Neural progenitor cell (in vitro differentiated cells): ENCODE measurements at regions not wholly inside any gene's neighbourhood (a gene's known extent, or its start where the extent isn't known, plus 50 kb on each side); places are given as distances from the start of the nearest gene placed in this dataset.

Experiments
- DNase-seq: peaks from one replicate; pipeline ENCODE4 v3.0.0-alpha.2; 2016; ENCODE audit warnings: low spot score
- H2AFZ ChIP-seq: fragments of 200-600 bp; sonication (generic); replicated peaks from 2 replicates; pipeline ENCODE4 v1.6.1; 2016; ENCODE audit warnings: antibody characterized with exemption
- H3F3A ChIP-seq: fragments of 200-600 bp; sonication (generic); 2 replicates; pipeline ENCODE4 v1.6.1; 2016; ENCODE audit warnings: antibody characterized with exemption, low read depth
- H3K27ac ChIP-seq: fragments of 200-600 bp; sonication (generic); 2 replicates; pipeline ENCODE4 v1.5.1; 2016; ENCODE audit warnings: mild to moderate bottlenecking
- H3K27me3 ChIP-seq: fragments of 200-600 bp; sonication (generic); 2 replicates; pipeline ENCODE4 v1.6.1; 2016; ENCODE audit warnings: mild to moderate bottlenecking, moderate library complexity
- H3K36me3 ChIP-seq: fragments of 200-600 bp; sonication (generic); 2 replicates; pipeline ENCODE4 v1.5.1; 2016
- H3K4me1 ChIP-seq: fragments of 200-600 bp; sonication (generic); 2 replicates; pipeline ENCODE4 v1.6.1; 2016; ENCODE audit warnings: mixed run types
- H3K4me2 ChIP-seq: fragments of 200-600 bp; sonication (generic); 2 replicates; pipeline ENCODE4 v1.6.1; 2016
- H3K4me3 ChIP-seq: fragments of 200-600 bp; sonication (generic); 2 replicates; pipeline ENCODE4 v1.5.1; 2016
- H3K79me2 ChIP-seq: fragments of 200-600 bp; sonication (generic); 2 replicates; pipeline ENCODE4 v1.6.1; 2016; ENCODE audit warnings: low read depth
- H3K9ac ChIP-seq: fragments of 200-600 bp; sonication (generic); 2 replicates; pipeline ENCODE4 v1.6.1; 2016
- H3K9me3 ChIP-seq: fragments of 200-600 bp; sonication (generic); 2 replicates; pipeline ENCODE4 v1.5.1; 2016; ENCODE audit warnings: low read depth
- H4K20me1 ChIP-seq: fragments of 200-600 bp; sonication (generic); 2 replicates; pipeline ENCODE4 v1.6.1; 2016; ENCODE audit warnings: low read depth
- H3K27ac Mint-ChIP-seq: 3 replicates; pipeline ENCODE4 v1.8.0; 2021; ENCODE audit warnings: mixed read lengths
- H3K27me3 Mint-ChIP-seq: 2 replicates; pipeline ENCODE4 v1.8.0; 2022; ENCODE audit warnings: low read depth, mild to moderate bottlenecking, inconsistent platforms, moderate library complexity, mixed read lengths; ENCODE audit not compliant: insufficient read depth
- H3K36me3 Mint-ChIP-seq: 3 replicates; pipeline ENCODE4 v1.8.0; 2021; ENCODE audit warnings: mixed read lengths
- H3K4me1 Mint-ChIP-seq: 3 replicates; pipeline ENCODE4 v1.8.0; 2021; ENCODE audit warnings: mixed read lengths
- H3K4me3 Mint-ChIP-seq: 3 replicates; pipeline ENCODE4 v1.8.0; 2021; ENCODE audit warnings: mild to moderate bottlenecking, moderate library complexity, mixed read lengths
- H3K9me3 Mint-ChIP-seq: 3 replicates; pipeline ENCODE4 v1.8.0; 2020; ENCODE audit warnings: mixed read lengths
- EZH2 ChIP-seq: fragments of 200-600 bp; sonication (generic); IDR thresholded peaks from 2 replicates; pipeline ENCODE4 v1.6.1; 2017; ENCODE audit warnings: antibody characterized with exemption, mild to moderate bottlenecking, moderate library complexity
- EZH2phosphoT487 ChIP-seq: fragments of 200-600 bp; sonication (generic); IDR thresholded peaks from 2 replicates; pipeline ENCODE4 v1.6.1; 2017; ENCODE audit warnings: antibody characterized with exemption
- TF ChIP-seq, protein P1 (sequence below): fragments of 200-600 bp; sonication (generic); IDR thresholded peaks from 2 replicates; pipeline ENCODE4 v1.5.1; 2017; ENCODE audit warnings: antibody characterized with exemption, mild to moderate bottlenecking

DNA sequence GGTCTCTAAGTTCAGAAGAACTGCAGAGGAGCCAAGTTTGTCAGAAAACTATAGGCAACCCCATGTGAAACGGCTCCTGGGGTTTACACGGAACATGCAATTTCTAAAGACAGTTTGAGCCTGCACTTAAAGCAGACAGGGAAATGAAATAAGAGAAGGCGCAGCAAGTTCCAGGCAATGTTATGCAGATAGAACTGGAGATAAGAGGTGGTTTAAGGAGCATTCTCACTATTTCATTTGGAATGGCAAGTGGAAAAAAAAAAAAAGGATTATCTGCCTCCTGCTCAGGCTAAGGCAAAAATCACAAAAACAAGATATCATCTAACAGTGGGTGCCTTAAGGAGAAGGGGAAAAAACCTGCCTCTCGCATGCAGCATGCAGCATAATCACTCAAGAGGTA lies 2252.4 kb downstream of the MAT2B start:
- H3K9me3 Mint-ChIP-seq: no peaks in the 10 kb centered on the region
- TF ChIP-seq EZH2: no peak
- TF ChIP-seq, protein P1, sequence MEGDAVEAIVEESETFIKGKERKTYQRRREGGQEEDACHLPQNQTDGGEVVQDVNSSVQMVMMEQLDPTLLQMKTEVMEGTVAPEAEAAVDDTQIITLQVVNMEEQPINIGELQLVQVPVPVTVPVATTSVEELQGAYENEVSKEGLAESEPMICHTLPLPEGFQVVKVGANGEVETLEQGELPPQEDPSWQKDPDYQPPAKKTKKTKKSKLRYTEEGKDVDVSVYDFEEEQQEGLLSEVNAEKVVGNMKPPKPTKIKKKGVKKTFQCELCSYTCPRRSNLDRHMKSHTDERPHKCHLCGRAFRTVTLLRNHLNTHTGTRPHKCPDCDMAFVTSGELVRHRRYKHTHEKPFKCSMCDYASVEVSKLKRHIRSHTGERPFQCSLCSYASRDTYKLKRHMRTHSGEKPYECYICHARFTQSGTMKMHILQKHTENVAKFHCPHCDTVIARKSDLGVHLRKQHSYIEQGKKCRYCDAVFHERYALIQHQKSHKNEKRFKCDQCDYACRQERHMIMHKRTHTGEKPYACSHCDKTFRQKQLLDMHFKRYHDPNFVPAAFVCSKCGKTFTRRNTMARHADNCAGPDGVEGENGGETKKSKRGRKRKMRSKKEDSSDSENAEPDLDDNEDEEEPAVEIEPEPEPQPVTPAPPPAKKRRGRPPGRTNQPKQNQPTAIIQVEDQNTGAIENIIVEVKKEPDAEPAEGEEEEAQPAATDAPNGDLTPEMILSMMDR: no peak
- no peak for TF ChIP-seq EZH2phosphoT487
- peaks cover 11% of the 10 kb centered on the region for H3K4me1 Mint-ChIP-seq

DNA sequence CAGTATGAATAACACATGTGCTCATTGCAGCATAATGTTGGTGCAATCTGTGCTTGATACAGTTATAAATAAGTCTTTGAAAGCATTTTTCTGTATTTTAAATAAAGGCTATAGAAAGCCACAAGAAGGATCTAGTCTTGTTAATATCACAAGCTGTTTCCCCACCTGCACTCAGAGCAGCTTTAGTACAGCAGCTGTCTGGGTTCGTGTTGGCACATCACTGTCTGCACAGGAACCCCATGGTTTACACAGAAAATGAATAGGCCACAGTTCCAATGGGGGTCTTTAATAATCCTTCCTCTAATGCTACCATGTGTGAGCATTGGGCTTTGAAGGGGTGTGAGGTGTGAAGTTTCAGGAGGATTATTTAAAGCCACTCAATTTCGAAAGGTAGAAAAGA lies 2269.7 kb downstream of the MAT2B start:
- no peak overlapping the region for H3K4me2 ChIP-seq
- TF ChIP-seq EZH2 (no peak), EZH2phosphoT487 (no peak)
- TF ChIP-seq, protein P1: no peak
- Mint-ChIP-seq H3K27me3 (no peaks in the 10 kb centered on the region), H3K9me3 (peaks cover 4% of the 10 kb centered on the region), H3K4me1 (peaks cover 32% of the 10 kb centered on the region), H3K4me3 (no peak overlapping the region), H3K27ac (peak overlapping the region; percentile 50), H3K36me3 (peaks cover 2% of the 10 kb centered on the region)
- no peak overlapping the region for H2AFZ ChIP-seq
- no peaks in the 10 kb centered on the region for H3K4me1 ChIP-seq
- no peak overlapping the region for H3K4me3 ChIP-seq
- no peak overlapping the region for H3K27ac ChIP-seq
- H3F3A ChIP-seq: no peaks in the 10 kb centered on the region
- no peaks in the 10 kb centered on the region for H3K27me3 ChIP-seq
- H3K79me2 ChIP-seq: no peaks in the 10 kb centered on the region
- no peaks in the 10 kb centered on the region for H3K36me3 ChIP-seq
- H4K20me1 ChIP-seq: no peaks in the 10 kb centered on the region
- peak; percentile 11 for DNase-seq
- H3K9me3 ChIP-seq: no peaks in the 10 kb centered on the region
- no peak overlapping the region for H3K9ac ChIP-seq

More for the DNA sequence above, 2252.4 kb downstream of the MAT2B start:
- Mint-ChIP-seq H3K27ac (no peak overlapping the region), H3K36me3 (no peaks in the 10 kb centered on the region), H3K27me3 (no peaks in the 10 kb centered on the region), H3K4me3 (no peak overlapping the region)
- no peak overlapping the region for H3K27ac ChIP-seq
- no peaks in the 10 kb centered on the region for H3F3A ChIP-seq
- H3K4me2 ChIP-seq: no peak overlapping the region
- no peak overlapping the region for H3K4me3 ChIP-seq
- DNase-seq: no peak
- H3K79me2 ChIP-seq: no peaks in the 10 kb centered on the region
- peak overlapping the region; percentile 73 for H2AFZ ChIP-seq
- H3K9ac ChIP-seq: no peak overlapping the region
- H3K36me3 ChIP-seq: peaks cover 4% of the 10 kb centered on the region
- H4K20me1 ChIP-seq: no peaks in the 10 kb centered on the region
- no peaks in the 10 kb centered on the region for H3K9me3 ChIP-seq
- peaks cover 6% of the 10 kb centered on the region for H3K4me1 ChIP-seq
- no peaks in the 10 kb centered on the region for H3K27me3 ChIP-seq

DNA sequence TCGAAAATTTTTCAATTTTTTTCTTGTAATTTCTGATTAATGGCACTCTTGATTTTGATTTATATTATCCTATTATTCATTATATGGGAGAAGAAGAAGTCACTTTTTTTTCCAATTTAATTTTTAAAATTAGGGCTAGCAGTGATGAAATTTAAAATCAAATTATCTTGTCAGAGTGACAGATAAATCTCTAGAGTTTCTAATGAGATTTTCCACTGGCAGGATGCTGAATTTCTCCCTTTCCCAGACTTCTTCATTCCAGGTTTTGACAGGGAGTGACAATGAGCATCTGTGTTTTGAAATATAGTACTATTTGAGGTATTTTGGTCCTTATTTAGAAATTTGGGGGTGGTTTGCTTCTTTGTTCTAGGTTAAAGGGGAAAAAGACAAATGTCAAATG lies 2274.1 kb downstream of the MAT2B start:
- no peak overlapping the region for H3K27ac Mint-ChIP-seq
- no peaks in the 10 kb centered on the region for H3K27me3 ChIP-seq
- no peak overlapping the region for H3K27ac ChIP-seq
- H3K4me1 ChIP-seq: no peaks in the 10 kb centered on the region
- TF ChIP-seq, protein P1: no peak
- no peak for TF ChIP-seq EZH2
- no peak for TF ChIP-seq EZH2phosphoT487
- no peaks in the 10 kb centered on the region for H3K9me3 ChIP-seq
- H2AFZ ChIP-seq: no peak overlapping the region
- no peaks in the 10 kb centered on the region for H3K79me2 ChIP-seq
- H3K9me3 Mint-ChIP-seq: peaks cover 8% of the 10 kb centered on the region
- no peak overlapping the region for H3K9ac ChIP-seq
- DNase-seq: no peak
- H3K36me3 Mint-ChIP-seq: peaks cover 2% of the 10 kb centered on the region
- H3K36me3 ChIP-seq: no peaks in the 10 kb centered on the region
- peaks cover 32% of the 10 kb centered on the region for H3K4me1 Mint-ChIP-seq
- H3F3A ChIP-seq: no peaks in the 10 kb centered on the region
- H3K4me2 ChIP-seq: no peak overlapping the region
- H3K4me3 ChIP-seq: no peak overlapping the region
- no peak overlapping the region for H3K4me3 Mint-ChIP-seq
- no peaks in the 10 kb centered on the region for H3K27me3 Mint-ChIP-seq
- H4K20me1 ChIP-seq: no peaks in the 10 kb centered on the region

DNA sequence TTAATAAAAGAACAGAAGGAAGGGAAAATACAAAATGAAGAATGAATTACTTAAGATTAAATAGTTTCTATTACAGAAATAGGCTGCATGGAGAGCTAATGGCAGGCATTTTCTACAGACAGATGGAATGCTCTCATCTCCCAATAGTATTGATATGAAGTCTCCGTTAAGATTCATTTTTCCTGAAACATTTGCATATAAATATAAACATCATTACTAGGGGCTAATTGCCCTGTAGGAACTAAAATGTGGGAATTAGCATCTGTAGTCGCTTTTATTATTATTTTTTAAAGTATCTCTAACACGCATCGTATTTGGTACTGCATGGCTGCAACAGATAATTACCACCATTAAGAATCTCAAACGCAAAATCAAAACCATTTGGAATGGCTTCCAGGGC lies 2275.5 kb downstream of the MAT2B start:
- Mint-ChIP-seq H3K27ac (no peak overlapping the region), H3K36me3 (peaks cover 2% of the 10 kb centered on the region)
- TF ChIP-seq EZH2phosphoT487 (no peak), EZH2 (no peak)
- TF ChIP-seq, protein P1: no peak

More for the DNA sequence above, 2275.5 kb downstream of the MAT2B start:
- H3K9ac ChIP-seq: no peak overlapping the region
- no peak overlapping the region for H2AFZ ChIP-seq
- Mint-ChIP-seq H3K9me3 (peaks cover 8% of the 10 kb centered on the region), H3K4me1 (peaks cover 18% of the 10 kb centered on the region), H3K27me3 (no peaks in the 10 kb centered on the region), H3K4me3 (no peak overlapping the region)
- no peaks in the 10 kb centered on the region for H3K9me3 ChIP-seq
- no peak overlapping the region for H3K4me2 ChIP-seq
- no peaks in the 10 kb centered on the region for H3K79me2 ChIP-seq
- H3F3A ChIP-seq: no peaks in the 10 kb centered on the region
- no peak overlapping the region for H3K4me3 ChIP-seq
- DNase-seq: no peak
- no peak overlapping the region for H3K27ac ChIP-seq
- H3K27me3 ChIP-seq: no peaks in the 10 kb centered on the region
- H3K36me3 ChIP-seq: no peaks in the 10 kb centered on the region
- H4K20me1 ChIP-seq: no peaks in the 10 kb centered on the region
- H3K4me1 ChIP-seq: no peaks in the 10 kb centered on the region
